HEK293 (cell line): ENCODE measurements at regions not wholly inside any gene's neighbourhood (a gene's known extent, or its start where the extent isn't known, plus 50 kb on each side); places are given as distances from the start of the nearest gene placed in this dataset.

Experiments used
- CTCF ChIP-seq: fragments of 450-650 bp; formaldehyde crosslinking; IDR thresholded peaks from 2 replicates; pipeline ENCODE4 v1.5.1; 2016; ENCODE audit warnings: missing biosample characterization, missing genetic modification characterization
- GFI1B ChIP-seq: fragments of 450-650 bp; formaldehyde crosslinking; IDR thresholded peaks from 2 replicates; pipeline ENCODE4 v1.5.1; 2016; ENCODE audit warnings: missing biosample characterization, missing genetic modification characterization
- ZBTB20 ChIP-seq: fragments of 450-650 bp; formaldehyde crosslinking; IDR thresholded peaks from 2 replicates; pipeline ENCODE4 v1.5.1; 2016; ENCODE audit warnings: missing biosample characterization, missing genetic modification characterization
- ZNF501 ChIP-seq: fragments of 450-650 bp; formaldehyde crosslinking; IDR thresholded peaks from 2 replicates; pipeline ENCODE4 v1.5.1; 2016; ENCODE audit warnings: missing biosample characterization, missing genetic modification characterization
- ZNF560 ChIP-seq: fragments of 450-650 bp; formaldehyde crosslinking; IDR thresholded peaks from 2 replicates; pipeline ENCODE4 v1.5.1; 2017; ENCODE audit warnings: missing biosample characterization, missing genetic modification characterization, borderline replicate concordance

- TF ChIP-seq ZBTB20 (tag by site-specific recombination) (no peak), ZNF501 (no peak), GFI1B (tag by site-specific recombination) (no peak), CTCF (tag by site-specific recombination) (no peak), ZNF560 (tag by site-specific recombination) (no peak)
Measured at GRCh38 chr14:66291756-66292155, 194.4 kb upstream of the CCDC196 start.
